Adrenal gland (tissue), 5 donors: ENCODE measurements at regions not wholly inside any gene's neighbourhood (a gene's known extent, or its start where the extent isn't known, plus 50 kb on each side); places are given as distances from the start of the nearest gene placed in this dataset.

Source experiments
- POLR2A ChIP-seq, 2 donors: fragments of 450-650 bp; IDR thresholded peaks; one replicate each; pipeline ENCODE4 v1.6.1; 2017; ENCODE audit warnings: antibody characterized with exemption in 2 of 2, mild to moderate bottlenecking in 2 of 2, moderate library complexity in 1 of 2
- TF ChIP-seq, protein P1 (sequence below), 6 experiments: fragments of 450-650 bp in 4 of 6; fragments of 200-600 bp in 2 of 6; sonication (generic) in 1 of 6; IDR thresholded peaks; 1 replicate in 5 of 6; 2 replicates in 1 of 6; pipeline versions ENCODE4 v1.5.1 to v1.8.0; 2016 to 2021; ENCODE audit warnings: antibody characterized with exemption in 6 of 6, mild to moderate bottlenecking in 2 of 6, moderate library complexity in 1 of 6
- donor health status: DM: no; HTN: no; CAD: no.

DNA sequence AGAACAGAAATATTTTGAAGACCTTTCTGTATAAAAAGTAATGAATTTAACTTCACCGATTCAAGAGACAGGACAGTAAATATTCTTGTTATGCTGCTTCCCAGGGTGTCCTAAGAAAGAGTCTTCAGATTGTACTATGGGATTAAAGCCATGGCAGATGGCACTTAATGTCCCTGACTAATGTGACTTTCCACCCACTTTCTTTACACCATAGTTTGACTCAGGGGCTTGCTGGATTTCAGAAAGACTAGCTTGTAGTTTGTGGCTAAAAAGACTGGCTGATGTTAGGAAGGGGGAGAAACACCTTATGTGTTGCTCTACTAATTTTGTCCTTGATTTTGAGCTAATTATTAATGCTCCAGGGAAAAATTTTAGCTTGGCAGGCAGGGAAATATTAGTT lies 75.9 kb downstream of the UTRN start:
- TF ChIP-seq, protein P1, sequence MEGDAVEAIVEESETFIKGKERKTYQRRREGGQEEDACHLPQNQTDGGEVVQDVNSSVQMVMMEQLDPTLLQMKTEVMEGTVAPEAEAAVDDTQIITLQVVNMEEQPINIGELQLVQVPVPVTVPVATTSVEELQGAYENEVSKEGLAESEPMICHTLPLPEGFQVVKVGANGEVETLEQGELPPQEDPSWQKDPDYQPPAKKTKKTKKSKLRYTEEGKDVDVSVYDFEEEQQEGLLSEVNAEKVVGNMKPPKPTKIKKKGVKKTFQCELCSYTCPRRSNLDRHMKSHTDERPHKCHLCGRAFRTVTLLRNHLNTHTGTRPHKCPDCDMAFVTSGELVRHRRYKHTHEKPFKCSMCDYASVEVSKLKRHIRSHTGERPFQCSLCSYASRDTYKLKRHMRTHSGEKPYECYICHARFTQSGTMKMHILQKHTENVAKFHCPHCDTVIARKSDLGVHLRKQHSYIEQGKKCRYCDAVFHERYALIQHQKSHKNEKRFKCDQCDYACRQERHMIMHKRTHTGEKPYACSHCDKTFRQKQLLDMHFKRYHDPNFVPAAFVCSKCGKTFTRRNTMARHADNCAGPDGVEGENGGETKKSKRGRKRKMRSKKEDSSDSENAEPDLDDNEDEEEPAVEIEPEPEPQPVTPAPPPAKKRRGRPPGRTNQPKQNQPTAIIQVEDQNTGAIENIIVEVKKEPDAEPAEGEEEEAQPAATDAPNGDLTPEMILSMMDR (IDR thresholded peaks at IDR 0.05) = no peak
- TF ChIP-seq POLR2A (IDR thresholded peaks at IDR 0.05) = no peak
